Endodermal cell (in vitro differentiated cells): ENCODE measurements at regions not wholly inside any gene's neighbourhood (a gene's known extent, or its start where the extent isn't known, plus 50 kb on each side); places are given as distances from the start of the nearest gene placed in this dataset.
A peak's percentile ranks its signal among the peaks of the same experiment; 100 is the strongest.
"Not testable (repeated sequence)": the region's sequence is repeated elsewhere in the genome, so short reads cannot be mapped to it uniquely, and the experiment has no call there.

Experiments
- DNase-seq: peaks from one replicate; pipeline ENCODE4 v3.0.0-alpha.2; 2017
- H3K27ac ChIP-seq: 2 replicates; pipeline ENCODE4 v1.5.1; 2013; ENCODE audit warnings: mild to moderate bottlenecking, low read depth, low read length, moderate library complexity
- H3K27me3 ChIP-seq: 2 replicates; pipeline ENCODE4 v1.6.1; 2013; ENCODE audit warnings: mild to moderate bottlenecking, low read length, moderate library complexity; ENCODE audit not compliant: insufficient read depth, control insufficient read depth, poor library complexity, severe bottlenecking
- H3K36me3 ChIP-seq: 2 replicates; pipeline ENCODE4 v1.7.0; 2013; ENCODE audit warnings: mild to moderate bottlenecking, low read length, moderate library complexity; ENCODE audit not compliant: control insufficient read depth, insufficient read depth
- H3K4me1 ChIP-seq: one replicate; pipeline ENCODE4 v1.7.0; 2013; ENCODE audit warnings: low read length; ENCODE audit not compliant: control insufficient read depth, insufficient read depth
- H3K4me3 ChIP-seq: 2 replicates; pipeline ENCODE4 v1.5.1; 2013; ENCODE audit warnings: mild to moderate bottlenecking, low read length, moderate library complexity
- H3K9ac ChIP-seq: 2 replicates; pipeline ENCODE4 v1.6.1; 2013; ENCODE audit warnings: mild to moderate bottlenecking, low read length, moderate library complexity; ENCODE audit not compliant: poor library complexity, severe bottlenecking; ENCODE audit errors: extremely low read depth
- H3K9me3 ChIP-seq: 2 replicates; pipeline ENCODE4 v1.6.1; 2013; ENCODE audit warnings: mild to moderate bottlenecking, low read length, moderate library complexity; ENCODE audit not compliant: control insufficient read depth
- H3K27ac Mint-ChIP-seq: 2 replicates; pipeline ENCODE4 v1.8.0; 2020; ENCODE audit warnings: mixed read lengths
- H3K27me3 Mint-ChIP-seq: 2 replicates; pipeline ENCODE4 v1.8.0; 2021; ENCODE audit warnings: mild to moderate bottlenecking, mixed read lengths; ENCODE audit not compliant: insufficient read depth
- H3K36me3 Mint-ChIP-seq: 2 replicates; pipeline ENCODE4 v1.8.0; 2020; ENCODE audit warnings: low read depth, mixed read lengths
- H3K4me1 Mint-ChIP-seq: 2 replicates; pipeline ENCODE4 v1.8.0; 2020; ENCODE audit warnings: mixed read lengths
- H3K4me3 Mint-ChIP-seq: 2 replicates; pipeline ENCODE4 v1.8.0; 2020; ENCODE audit warnings: mild to moderate bottlenecking, moderate library complexity, mixed read lengths
- H3K9me3 Mint-ChIP-seq: 2 replicates; pipeline ENCODE4 v1.8.0; 2020; ENCODE audit warnings: mild to moderate bottlenecking, mixed read lengths
- WGBS, 2 experiments: methylation state at CpG; one replicate each; pipeline versions ENCODE4 v1.1.5 to v1.1.7; 2013; ENCODE audit warnings: missing lambda C conversion rate in 2 of 2, mixed read lengths in 1 of 2; ENCODE audit not compliant: insufficient coverage in 1 of 2, insufficient read length in 1 of 2; 5-methylcytosine and 5-hydroxymethylcytosine counted together
- TF ChIP-seq, protein P1 (sequence below): fragments of 200-600 bp; sonication (generic); conservative IDR thresholded peaks from 2 replicates; pipeline ENCODE4 v1.5.0; 2021; ENCODE audit warnings: antibody characterized with exemption, mild to moderate bottlenecking

DNA sequence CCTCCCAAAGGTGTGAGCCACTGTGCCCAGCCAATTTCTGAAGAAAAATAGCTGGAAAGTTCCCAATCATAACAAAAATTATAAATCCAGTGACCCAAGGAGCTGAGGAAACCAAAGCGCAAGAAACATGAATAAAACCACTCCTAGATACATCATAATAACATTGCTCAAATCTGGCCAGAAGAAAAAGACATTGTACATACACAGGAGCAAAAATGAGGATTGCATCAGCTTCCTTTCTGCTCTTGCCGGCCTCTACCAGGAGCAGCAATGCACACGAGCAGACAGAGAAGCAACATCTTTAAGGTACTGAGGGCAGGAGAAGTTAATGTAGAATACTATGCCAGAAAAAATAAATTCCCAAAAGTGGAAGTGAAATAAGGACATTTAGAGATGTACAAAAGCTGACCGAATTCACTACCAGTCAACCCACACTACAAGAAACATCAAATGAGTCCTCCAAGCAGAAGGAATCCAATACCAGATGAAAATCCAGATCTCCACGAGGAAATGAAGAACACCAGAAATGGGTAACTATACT is 127.0 kb upstream of the NBPF11 start:
- not testable (repeated sequence) for H3K4me1 Mint-ChIP-seq, H3K27me3 ChIP-seq, H3K27ac Mint-ChIP-seq, H3K36me3 ChIP-seq, H3K27ac ChIP-seq, H3K9ac ChIP-seq, H3K9me3 ChIP-seq, H3K4me1 ChIP-seq, H3K4me3 ChIP-seq, H3K27me3 Mint-ChIP-seq, H3K9me3 Mint-ChIP-seq, DNase-seq, H3K4me3 Mint-ChIP-seq, H3K36me3 Mint-ChIP-seq
- WGBS, 2 experiments, result 86 to 95% methylated on average over 2 to 4 of the region's 5 CpGs

DNA sequence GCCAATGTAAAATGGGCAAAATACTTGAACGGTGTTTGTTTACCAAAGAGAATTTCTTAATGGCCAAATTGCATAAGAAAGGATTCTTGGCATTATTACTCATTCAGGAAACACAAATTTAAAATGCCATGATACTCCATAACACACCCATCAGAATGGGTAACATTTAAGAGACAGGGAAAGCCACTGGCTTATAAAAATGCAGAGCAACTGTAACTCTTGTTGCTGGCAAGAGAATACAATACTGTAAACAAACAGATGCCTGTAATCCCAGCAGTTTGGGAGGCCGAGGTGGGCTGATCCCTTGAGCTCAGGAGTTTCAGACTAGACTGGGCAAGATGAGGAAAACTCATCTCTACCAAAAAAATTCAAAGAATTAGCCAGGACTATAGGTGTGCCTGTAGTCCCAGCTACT is 125.8 kb upstream of the NBPF11 start:
- H3K27ac Mint-ChIP-seq, result not testable (repeated sequence)
- 71 to 83% methylated on average over 1 to 2 of the region's 2 CpGs for WGBS, 2 experiments

DNA sequence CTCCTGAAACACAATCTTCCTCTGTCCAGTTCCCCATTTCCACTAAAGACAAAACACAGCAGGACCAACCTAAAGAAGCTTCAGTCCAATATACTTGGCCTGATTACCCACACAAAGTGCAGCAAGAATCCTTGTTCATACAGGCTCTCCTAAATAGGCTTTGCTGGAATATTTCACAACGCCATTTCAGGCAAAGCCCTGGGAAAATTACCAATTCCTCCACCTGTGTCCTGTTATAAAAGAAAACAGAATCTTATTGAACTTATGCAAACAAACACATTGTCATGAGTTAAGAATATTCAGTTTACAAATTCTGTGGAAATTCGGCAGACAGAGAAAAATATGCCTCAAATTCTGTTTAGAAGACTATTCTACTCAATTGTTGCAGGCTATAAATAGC is 115.0 kb upstream of the NBPF11 start:
- not testable (repeated sequence) for H3K4me1 ChIP-seq
- 78 to 89% methylated on average over 2 of the region's 2 CpGs for WGBS, 2 experiments

More for the DNA sequence above, 125.8 kb upstream of the NBPF11 start:
- H3K36me3 Mint-ChIP-seq, H3K9me3 Mint-ChIP-seq, H3K4me1 ChIP-seq, H3K4me3 Mint-ChIP-seq, H3K36me3 ChIP-seq, H3K27me3 ChIP-seq, DNase-seq, H3K9ac ChIP-seq, H3K9me3 ChIP-seq, H3K27ac ChIP-seq, H3K27me3 Mint-ChIP-seq, H3K4me3 ChIP-seq, H3K4me1 Mint-ChIP-seq: not testable (repeated sequence)

DNA sequence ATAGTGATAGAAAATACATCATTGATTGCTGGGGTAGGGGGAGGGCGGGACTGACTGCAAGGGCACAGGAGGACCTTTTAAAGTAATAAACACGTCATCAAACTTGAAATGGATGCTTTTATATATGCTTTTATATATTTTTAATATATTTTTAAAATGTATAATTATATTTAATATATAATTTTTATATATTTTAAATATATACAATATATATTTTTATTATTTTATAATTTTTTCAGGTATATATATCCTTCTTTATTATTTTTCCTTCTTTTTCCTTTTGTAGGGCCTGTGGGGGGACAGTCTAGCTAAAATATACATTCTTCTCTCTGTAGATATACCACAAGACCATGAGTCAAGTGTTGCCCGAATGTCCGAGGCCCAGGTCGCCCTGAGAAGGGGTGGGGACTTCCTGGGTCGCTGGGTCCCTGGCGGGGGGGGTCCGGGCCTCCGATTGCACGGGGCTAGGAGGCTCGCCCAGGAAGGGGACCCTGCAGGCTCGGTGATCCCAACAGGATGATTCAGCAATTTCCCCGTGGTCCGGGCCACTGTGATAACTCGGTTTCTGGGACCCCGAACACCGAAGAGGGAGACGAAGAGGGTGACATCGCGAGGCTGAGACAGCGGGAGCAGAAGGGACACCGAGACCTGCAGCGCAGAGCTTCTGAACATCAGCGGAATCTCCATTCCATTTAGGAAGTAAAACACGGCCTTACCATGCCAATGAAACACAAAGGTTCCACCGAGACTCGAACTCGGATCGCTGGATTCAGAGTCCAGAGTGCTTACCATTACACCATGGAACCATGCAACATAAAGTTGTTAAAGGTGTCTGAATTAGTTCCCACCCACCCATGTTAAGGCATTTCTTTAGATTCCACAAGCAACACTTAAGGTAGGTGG is 112.5 kb upstream of the NBPF11 start:
- Mint-ChIP-seq H3K36me3 (no peaks in the 10 kb centered on the region), H3K27ac (peak overlapping the region; percentile 100), H3K4me1 (no peaks in the 10 kb centered on the region), H3K27me3 (peaks cover 1% of the 10 kb centered on the region), H3K4me3 (peak overlapping the region; percentile 66), H3K9me3 (no peaks in the 10 kb centered on the region)
- H3K27ac ChIP-seq, result no peak overlapping the region
- DNase-seq, result peak; percentile 91
- H3K9me3 ChIP-seq, result no peaks in the 10 kb centered on the region
- peak overlapping the region; percentile 85 for H3K4me3 ChIP-seq
- TF ChIP-seq, protein P1, sequence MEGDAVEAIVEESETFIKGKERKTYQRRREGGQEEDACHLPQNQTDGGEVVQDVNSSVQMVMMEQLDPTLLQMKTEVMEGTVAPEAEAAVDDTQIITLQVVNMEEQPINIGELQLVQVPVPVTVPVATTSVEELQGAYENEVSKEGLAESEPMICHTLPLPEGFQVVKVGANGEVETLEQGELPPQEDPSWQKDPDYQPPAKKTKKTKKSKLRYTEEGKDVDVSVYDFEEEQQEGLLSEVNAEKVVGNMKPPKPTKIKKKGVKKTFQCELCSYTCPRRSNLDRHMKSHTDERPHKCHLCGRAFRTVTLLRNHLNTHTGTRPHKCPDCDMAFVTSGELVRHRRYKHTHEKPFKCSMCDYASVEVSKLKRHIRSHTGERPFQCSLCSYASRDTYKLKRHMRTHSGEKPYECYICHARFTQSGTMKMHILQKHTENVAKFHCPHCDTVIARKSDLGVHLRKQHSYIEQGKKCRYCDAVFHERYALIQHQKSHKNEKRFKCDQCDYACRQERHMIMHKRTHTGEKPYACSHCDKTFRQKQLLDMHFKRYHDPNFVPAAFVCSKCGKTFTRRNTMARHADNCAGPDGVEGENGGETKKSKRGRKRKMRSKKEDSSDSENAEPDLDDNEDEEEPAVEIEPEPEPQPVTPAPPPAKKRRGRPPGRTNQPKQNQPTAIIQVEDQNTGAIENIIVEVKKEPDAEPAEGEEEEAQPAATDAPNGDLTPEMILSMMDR, result no peak
- WGBS, 2 experiments, result 8 to 23% methylated on average over 15 to 28 of the region's 29 CpGs
- no peaks in the 10 kb centered on the region for H3K36me3 ChIP-seq
- H3K4me1 ChIP-seq, result no peaks in the 10 kb centered on the region
- peak overlapping the region; percentile 88 for H3K9ac ChIP-seq
- no peaks in the 10 kb centered on the region for H3K27me3 ChIP-seq

More for the DNA sequence above, 115.0 kb upstream of the NBPF11 start:
- not testable (repeated sequence) for H3K36me3 ChIP-seq, H3K27ac Mint-ChIP-seq, H3K4me1 Mint-ChIP-seq, DNase-seq, H3K9me3 ChIP-seq, H3K4me3 Mint-ChIP-seq, H3K27me3 Mint-ChIP-seq, H3K27ac ChIP-seq, H3K36me3 Mint-ChIP-seq, H3K27me3 ChIP-seq, H3K4me3 ChIP-seq, H3K9ac ChIP-seq, H3K9me3 Mint-ChIP-seq
